ENCODE measurements at regions not wholly inside any gene's neighbourhood (a gene's known extent, or its start where the extent isn't known, plus 50 kb on each side); places are given as distances from the start of the nearest gene placed in this dataset.

- Histone ChIP-seq H3K27ac (ENCODE audit: poor library complexity, severe bottlenecking) (no peak overlapping the region), H3K36me3 (ENCODE audit: low read depth) (no peaks in the 10 kb centered on the region), H3K4me1 (ENCODE audit: insufficient read depth, poor library complexity, severe bottlenecking) (no peaks in the 10 kb centered on the region), H3K9me3 (ENCODE audit: severe bottlenecking) (no peaks in the 10 kb centered on the region), H3K4me3 (ENCODE audit: severe bottlenecking) (no peak overlapping the region), H3K27me3 (ENCODE audit: insufficient read depth, poor library complexity, severe bottlenecking) (no peaks in the 10 kb centered on the region)
- TF ChIP-seq CTCF (IDR thresholded peaks at IDR 0.05; ENCODE audit: poor library complexity, severe bottlenecking): no peak
- no peak for DNase-seq (ENCODE audit: low spot score)
- no peak for ATAC-seq (ENCODE audit: low read depth)
These were observed 224.1 kb upstream of the PLEKHG7 start for GRCh38 chr12:92478692-92479091.

- H3K4me1 ChIP-seq (ENCODE audit: insufficient read depth, poor library complexity, severe bottlenecking): no peaks in the 10 kb centered on the region
- no peak for DNase-seq (ENCODE audit: low spot score)
- no peak for TF ChIP-seq CTCF (IDR thresholded peaks at IDR 0.05; ENCODE audit: poor library complexity, severe bottlenecking)
These were observed 225.9 kb upstream of the PLEKHG7 start for GRCh38 chr12:92476844-92477243.

GRCh38 chr12:92473564-92473963 lies 229.2 kb upstream of the PLEKHG7 start:
- no peaks in the 10 kb centered on the region for H3K4me1 ChIP-seq (ENCODE audit: insufficient read depth, poor library complexity, severe bottlenecking)
- H3K4me3 ChIP-seq (ENCODE audit: severe bottlenecking): no peak overlapping the region
- H3K9me3 ChIP-seq (ENCODE audit: severe bottlenecking): no peaks in the 10 kb centered on the region
- H3K27me3 ChIP-seq (ENCODE audit: insufficient read depth, poor library complexity, severe bottlenecking): no peaks in the 10 kb centered on the region
- no peak for TF ChIP-seq CTCF (IDR thresholded peaks at IDR 0.05; ENCODE audit: poor library complexity, severe bottlenecking)
- no peak for DNase-seq (ENCODE audit: low spot score)
- no peak for ATAC-seq (ENCODE audit: low read depth)
- H3K36me3 ChIP-seq (ENCODE audit: low read depth): no peaks in the 10 kb centered on the region
- no peak overlapping the region for H3K27ac ChIP-seq (ENCODE audit: poor library complexity, severe bottlenecking)

More at GRCh38 chr12:92476844-92477243, 225.9 kb upstream of the PLEKHG7 start:
- Histone ChIP-seq H3K27ac (ENCODE audit: poor library complexity, severe bottlenecking) (no peak overlapping the region), H3K4me3 (ENCODE audit: severe bottlenecking) (no peak overlapping the region), H3K9me3 (ENCODE audit: severe bottlenecking) (no peaks in the 10 kb centered on the region), H3K36me3 (ENCODE audit: low read depth) (no peaks in the 10 kb centered on the region), H3K27me3 (ENCODE audit: insufficient read depth, poor library complexity, severe bottlenecking) (no peaks in the 10 kb centered on the region)
- ATAC-seq (ENCODE audit: low read depth): no peak

GRCh38 chr12:92472201-92472600 lies 230.6 kb upstream of the PLEKHG7 start:
- H3K9me3 ChIP-seq (ENCODE audit: severe bottlenecking): no peaks in the 10 kb centered on the region
- no peak overlapping the region for H3K4me3 ChIP-seq (ENCODE audit: severe bottlenecking)
- H3K4me1 ChIP-seq (ENCODE audit: insufficient read depth, poor library complexity, severe bottlenecking): no peaks in the 10 kb centered on the region
- DNase-seq (ENCODE audit: low spot score) (no peak), ATAC-seq (ENCODE audit: low read depth) (no peak)
- no peaks in the 10 kb centered on the region for H3K27me3 ChIP-seq (ENCODE audit: insufficient read depth, poor library complexity, severe bottlenecking)
- no peaks in the 10 kb centered on the region for H3K36me3 ChIP-seq (ENCODE audit: low read depth)
- H3K27ac ChIP-seq (ENCODE audit: poor library complexity, severe bottlenecking): no peak overlapping the region
- no peak for TF ChIP-seq CTCF (IDR thresholded peaks at IDR 0.05; ENCODE audit: poor library complexity, severe bottlenecking)

GRCh38 chr12:92471551-92471950 lies 231.2 kb upstream of the PLEKHG7 start:
- no peak overlapping the region for H3K27ac ChIP-seq (ENCODE audit: poor library complexity, severe bottlenecking)
- H3K9me3 ChIP-seq (ENCODE audit: severe bottlenecking): no peaks in the 10 kb centered on the region
- no peaks in the 10 kb centered on the region for H3K36me3 ChIP-seq (ENCODE audit: low read depth)
- no peak for TF ChIP-seq CTCF (IDR thresholded peaks at IDR 0.05; ENCODE audit: poor library complexity, severe bottlenecking)
- no peak for DNase-seq (ENCODE audit: low spot score)
- no peak overlapping the region for H3K4me3 ChIP-seq (ENCODE audit: severe bottlenecking)
- no peaks in the 10 kb centered on the region for H3K4me1 ChIP-seq (ENCODE audit: insufficient read depth, poor library complexity, severe bottlenecking)
- ATAC-seq (ENCODE audit: low read depth): no peak
- no peaks in the 10 kb centered on the region for H3K27me3 ChIP-seq (ENCODE audit: insufficient read depth, poor library complexity, severe bottlenecking)
